B cell (primary cell): ENCODE measurements at regions not wholly inside any gene's neighbourhood (a gene's known extent, or its start where the extent isn't known, plus 50 kb on each side); places are given as distances from the start of the nearest gene placed in this dataset.

Source experiments
- EZH2 ChIP-seq: IDR thresholded peaks from 2 replicates; pipeline ENCODE4 v1.6.1; 2012; ENCODE audit warnings: borderline replicate concordance, low read depth, mild to moderate bottlenecking, moderate library complexity, low read length; ENCODE audit not compliant: insufficient read depth, poor library complexity, severe bottlenecking
- TF ChIP-seq, protein P1 (sequence below): fragments of 200-600 bp; IDR thresholded peaks from one replicate; pipeline ENCODE4 v1.8.0; 2022; ENCODE audit warnings: antibody characterized with exemption, mild to moderate bottlenecking

DNA sequence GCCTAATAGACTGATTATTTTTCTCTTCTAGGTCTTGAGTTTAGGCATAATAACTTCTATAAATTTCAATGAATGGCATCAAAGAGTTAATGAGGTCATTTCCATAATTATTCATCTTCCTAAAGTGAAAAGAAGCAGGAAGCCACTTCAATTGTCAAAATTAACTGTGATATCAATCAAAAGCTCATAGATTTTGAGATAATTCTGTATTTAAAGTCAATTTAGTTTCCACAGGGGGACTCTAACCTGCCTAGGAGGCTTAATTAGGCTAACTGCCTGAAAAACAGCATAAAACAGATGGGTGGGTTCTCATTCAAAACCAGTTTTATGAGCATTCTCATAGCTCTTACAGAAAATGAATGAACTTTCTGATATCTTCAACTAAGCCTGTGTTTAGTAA, 177.8 kb downstream of the OTOL1 start:
- TF ChIP-seq, protein P1, sequence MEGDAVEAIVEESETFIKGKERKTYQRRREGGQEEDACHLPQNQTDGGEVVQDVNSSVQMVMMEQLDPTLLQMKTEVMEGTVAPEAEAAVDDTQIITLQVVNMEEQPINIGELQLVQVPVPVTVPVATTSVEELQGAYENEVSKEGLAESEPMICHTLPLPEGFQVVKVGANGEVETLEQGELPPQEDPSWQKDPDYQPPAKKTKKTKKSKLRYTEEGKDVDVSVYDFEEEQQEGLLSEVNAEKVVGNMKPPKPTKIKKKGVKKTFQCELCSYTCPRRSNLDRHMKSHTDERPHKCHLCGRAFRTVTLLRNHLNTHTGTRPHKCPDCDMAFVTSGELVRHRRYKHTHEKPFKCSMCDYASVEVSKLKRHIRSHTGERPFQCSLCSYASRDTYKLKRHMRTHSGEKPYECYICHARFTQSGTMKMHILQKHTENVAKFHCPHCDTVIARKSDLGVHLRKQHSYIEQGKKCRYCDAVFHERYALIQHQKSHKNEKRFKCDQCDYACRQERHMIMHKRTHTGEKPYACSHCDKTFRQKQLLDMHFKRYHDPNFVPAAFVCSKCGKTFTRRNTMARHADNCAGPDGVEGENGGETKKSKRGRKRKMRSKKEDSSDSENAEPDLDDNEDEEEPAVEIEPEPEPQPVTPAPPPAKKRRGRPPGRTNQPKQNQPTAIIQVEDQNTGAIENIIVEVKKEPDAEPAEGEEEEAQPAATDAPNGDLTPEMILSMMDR: no peak
- TF ChIP-seq EZH2: no peak
